GM19043 (cell line): ENCODE measurements at regions not wholly inside any gene's neighbourhood (a gene's known extent, or its start where the extent isn't known, plus 50 kb on each side); places are given as distances from the start of the nearest gene placed in this dataset.

ENCODE experiments used
- ATAC-seq: cut with Tn5 transposase; IDR thresholded peaks from one replicate; pipeline ENCODE4 v1.9.1; 2021; ENCODE audit warnings: low read depth; ENCODE audit not compliant: unreplicated experiment

DNA sequence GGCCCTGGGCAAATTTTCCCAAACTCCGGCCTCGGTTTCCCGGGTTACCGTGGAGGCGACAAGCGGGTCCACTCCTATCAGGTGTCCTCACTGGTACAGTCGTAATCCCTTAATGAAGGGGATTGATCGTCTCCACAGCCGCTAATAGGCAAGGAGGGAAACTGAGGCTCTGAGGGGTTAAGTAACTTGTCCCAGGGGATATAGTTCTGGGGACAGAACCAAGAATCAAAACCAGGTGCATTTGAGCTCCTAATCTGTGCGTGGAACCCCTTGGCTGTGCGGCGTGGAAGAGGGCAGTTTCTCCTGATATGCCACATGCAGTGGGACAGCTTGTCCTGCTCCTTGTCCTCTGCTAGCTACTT, 157.2 kb downstream of the CYRIA start:
- no peak for ATAC-seq

DNA sequence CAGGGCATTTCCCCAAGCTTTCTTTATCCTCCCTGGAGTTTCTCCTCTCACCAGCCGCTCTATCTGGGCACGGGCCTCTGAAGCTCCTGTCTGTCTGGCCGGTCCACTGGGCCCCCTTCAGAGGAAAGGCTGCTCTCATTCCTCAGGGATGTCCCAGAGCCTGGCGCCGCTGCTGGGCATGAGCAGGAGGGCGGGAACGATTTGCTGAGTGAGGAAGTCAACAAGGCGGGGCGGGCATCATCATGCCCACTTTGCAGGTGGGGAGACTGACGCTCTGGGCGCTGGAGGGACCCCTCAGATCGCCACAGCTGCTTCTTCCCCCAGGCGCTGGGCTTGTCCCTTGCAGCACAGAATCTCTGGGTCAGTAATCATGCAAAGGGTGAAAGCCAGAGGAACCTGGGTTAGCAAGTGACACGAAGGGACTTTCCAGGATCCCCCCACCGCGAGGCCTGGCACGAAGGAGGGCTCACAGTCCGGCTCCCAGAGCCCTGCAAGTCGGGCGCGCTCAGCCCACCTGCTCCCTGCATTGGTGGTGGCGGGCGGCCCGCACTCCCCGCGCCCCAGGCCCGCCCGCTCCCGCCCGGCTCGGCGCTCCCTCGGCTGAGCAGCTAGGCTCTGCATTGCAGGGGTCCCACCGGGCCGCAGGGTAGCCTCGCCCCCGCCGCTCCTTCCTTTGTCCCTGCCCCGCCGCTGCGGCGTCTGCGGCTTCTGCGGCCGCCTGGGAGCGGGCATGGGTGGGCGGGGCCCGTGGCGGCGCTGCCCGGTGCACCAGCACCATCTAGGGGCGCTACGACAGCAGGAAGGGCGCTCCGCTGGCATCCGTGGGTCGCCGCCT, 157.8 kb downstream of the CYRIA start:
- no peak for ATAC-seq

DNA sequence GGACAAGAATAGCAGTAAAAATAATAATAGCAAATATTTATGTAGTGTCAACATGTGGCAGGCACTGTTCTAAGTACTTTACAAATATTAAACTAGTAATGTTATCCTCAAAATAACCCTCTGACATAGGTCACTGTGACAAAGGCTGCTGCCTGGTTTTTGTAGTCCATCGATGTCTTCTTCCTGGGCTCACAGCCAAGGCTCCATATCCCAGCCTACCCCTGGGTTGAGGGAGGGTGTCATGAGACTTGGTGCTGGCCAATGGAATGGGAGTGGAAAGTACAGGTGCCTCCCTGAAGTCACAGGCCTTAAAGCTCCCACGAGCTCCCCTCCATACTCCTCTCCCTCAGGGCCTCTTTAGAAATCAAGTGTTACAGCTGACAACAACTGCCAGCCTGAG, 159.3 kb downstream of the CYRIA start:
- no peak for ATAC-seq

DNA sequence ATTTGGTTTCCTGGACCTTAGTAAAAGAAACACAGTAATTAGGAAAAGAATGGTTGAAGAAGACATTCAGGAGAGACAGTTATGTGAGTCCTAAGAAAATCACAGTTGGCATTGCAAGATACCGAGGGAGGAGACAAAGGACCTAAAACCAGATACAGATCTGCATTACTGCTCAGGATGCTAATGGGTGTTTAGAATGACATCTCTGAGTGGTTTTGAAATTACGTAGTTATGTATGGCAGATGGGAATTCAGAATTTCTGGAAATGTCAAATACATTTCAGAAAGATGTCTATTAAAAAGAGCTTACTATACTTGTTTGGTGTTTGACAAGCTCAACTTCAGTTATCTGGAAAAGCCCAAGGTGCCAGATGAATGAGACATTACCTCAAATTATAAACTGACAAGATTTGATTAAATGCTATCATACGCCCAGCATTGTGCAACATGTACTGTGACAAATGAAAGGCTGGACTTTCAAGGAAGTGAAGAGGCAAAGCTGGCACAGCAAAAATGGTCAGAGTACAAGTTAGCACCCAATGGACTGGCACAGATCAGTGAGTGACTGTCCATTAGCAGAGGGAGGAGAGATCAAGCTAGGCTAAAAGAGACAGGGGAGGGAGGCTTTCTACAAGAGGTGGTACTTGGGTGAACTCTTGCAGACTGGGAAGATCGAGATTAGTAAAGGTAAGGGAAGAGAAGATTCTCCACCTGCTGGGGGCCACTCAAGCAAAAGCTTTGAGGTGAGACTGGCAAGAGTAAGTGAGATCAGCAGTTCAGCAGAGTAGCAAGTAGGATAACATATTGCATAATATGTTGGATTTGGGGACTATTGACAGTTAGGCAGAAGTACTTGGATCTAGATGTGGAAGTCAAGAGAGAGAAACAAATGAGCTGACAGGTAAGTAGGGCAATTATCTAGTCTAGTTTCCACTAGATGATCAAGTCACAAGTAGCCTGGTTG, 168.9 kb downstream of the CYRIA start:
- ATAC-seq = no peak

DNA sequence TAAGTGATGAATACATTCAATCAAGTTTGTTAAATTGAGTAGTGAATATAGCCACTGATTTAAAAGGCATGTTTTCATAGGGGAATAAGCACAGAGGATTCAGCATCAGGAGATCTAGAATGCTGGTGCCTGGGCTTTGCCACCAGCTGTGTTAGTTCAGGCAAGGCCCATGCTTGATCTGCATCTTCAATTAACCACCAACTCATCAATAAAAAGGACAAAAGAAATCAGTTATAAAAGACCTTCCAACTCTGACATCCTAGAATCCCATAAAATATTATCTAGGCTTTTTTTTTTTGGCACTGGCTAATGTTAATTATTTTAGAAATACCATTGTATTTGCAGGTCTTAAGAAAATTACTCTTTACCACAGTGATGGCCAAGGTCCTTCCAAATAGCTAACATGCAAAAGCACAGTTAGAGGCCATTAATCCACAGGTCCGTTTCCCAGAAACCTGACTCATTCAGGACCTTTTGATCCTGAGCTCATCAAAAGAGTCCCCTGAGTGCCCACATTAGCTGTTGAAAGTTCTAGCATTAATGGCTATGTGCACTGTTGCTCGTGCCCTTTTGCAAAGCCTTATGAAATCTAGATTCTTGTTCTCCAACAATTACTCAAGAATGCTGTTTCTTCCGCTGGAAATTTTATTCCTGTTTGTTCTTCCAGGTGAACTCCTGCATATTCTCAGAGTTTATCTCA, 170.0 kb downstream of the CYRIA start:
- ATAC-seq = no peak

DNA sequence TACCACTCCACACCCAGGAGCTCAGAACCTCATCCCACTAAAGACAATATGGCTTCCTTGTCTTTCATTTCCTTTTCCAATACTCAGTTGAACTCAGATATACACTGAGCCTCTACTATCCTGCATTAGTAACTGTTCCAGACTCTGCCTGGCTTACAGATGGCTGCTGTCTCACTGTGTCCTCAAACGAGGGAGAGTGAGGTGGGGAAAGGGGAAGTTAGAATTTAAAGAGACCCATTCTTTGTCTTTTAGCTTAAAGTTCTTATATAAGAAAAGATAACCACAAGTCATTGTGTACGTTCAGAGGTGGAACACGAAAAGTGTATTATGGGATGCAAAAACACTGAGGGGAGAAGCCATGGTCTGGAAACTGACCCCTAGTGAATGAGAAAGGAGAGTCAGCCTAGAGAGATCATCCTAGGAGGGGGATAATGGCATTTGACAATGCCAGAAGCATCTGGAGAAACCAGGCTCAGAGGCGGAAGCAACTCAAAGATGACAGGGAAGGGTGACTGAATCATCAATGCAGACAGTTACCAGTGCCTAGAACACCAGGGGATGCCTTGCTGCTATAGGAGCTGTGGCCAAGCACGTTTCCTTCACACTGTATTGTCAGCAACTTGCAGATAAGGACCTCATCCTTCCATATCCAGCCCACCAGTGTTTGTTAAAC, 170.7 kb downstream of the CYRIA start:
- ATAC-seq = no peak

DNA sequence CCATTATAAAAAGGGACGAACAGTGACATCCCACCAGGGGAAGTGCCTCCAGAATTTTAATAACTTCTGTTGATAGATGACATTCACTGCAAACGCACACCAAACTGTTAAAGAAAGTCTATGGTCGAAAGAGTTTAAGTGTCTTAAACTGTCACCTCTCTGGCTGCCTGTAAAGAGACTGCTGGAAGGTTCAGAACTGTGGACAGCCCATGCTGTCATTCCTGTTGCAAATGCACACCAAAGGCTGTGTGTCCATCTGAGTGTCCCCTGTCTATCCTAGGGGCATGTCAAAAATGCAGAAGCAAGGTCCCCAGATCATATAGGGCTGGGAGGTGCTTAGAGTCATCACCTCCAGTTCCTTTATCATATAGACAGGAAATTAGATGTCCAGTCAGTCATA, 171.8 kb downstream of the CYRIA start:
- ATAC-seq = no peak

DNA sequence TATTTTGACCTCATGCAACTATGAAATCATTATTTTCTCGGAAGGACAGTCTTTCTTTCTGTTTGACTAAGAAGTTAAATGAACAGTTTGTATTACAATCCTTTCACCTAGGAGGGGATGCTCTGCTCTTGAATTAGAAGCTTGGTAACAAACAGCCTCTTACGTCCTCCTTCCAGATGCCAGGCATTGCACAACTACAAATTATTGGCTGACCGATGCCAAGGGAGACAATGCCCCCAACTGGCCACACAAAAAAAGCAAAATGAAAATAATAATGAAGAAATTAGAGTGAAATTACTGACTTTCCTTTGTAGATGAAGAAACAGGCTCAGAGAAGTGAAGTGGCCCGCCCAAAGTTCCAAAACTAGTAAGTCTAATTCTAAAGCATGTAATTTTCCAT, 177.9 kb downstream of the CYRIA start:
- ATAC-seq = no peak

DNA sequence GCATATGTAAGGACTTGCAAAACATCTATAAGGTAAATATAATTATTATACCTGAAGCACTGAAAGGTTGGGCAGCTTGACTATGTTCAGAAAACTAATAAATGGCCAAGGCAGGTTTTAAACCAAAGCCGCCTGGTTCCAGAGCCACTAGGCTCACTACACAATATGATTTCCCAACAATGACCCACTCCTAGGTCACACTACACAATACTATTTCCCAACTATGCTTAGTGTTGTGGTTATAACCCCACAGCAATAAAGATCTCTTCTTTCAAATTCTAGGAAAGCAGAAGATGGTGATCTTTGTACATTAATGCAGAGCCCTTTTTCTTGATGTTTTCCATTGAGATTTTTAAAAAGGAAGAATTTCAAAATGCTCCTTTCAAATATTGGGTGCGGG, 180.4 kb downstream of the CYRIA start:
- ATAC-seq = no peak

DNA sequence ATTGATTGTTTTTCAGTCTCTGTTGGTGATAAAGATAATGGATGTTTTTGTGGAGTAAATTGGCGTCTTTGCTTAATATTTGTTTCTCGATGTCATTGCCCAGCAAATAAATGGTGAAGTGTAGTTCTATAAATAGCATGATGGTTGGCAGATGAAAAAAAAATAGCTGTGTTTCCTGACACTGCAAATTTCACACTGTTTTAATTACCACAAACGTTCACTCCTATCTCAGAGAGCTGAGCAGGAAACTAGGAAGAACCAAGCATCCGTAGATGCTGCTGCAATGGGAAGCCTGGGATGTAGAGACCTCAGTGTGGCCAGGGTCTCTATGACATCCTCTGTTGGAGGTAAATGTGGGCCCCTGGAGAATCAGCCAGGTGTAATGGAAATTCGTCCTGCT, 183.2 kb downstream of the CYRIA start:
- ATAC-seq = no peak

DNA sequence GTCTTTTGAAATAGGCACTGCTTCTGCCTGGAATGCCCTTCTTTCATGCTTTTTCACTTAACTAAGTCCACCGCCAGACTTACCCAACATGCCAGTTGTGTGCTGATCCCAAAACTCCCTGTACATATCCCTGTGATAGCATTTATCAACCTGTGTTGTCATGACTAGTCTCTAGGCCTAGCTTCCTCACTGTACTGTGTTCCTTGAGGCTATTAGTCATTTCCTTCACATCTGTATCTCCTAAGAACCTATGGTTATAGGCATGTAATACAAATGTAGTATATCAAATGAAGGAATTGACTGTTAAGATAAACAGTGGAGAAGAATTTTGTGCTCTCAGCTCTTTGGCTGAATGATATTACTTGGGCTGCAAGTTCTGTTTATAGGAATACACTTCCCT, 184.3 kb downstream of the CYRIA start:
- no peak for ATAC-seq

DNA sequence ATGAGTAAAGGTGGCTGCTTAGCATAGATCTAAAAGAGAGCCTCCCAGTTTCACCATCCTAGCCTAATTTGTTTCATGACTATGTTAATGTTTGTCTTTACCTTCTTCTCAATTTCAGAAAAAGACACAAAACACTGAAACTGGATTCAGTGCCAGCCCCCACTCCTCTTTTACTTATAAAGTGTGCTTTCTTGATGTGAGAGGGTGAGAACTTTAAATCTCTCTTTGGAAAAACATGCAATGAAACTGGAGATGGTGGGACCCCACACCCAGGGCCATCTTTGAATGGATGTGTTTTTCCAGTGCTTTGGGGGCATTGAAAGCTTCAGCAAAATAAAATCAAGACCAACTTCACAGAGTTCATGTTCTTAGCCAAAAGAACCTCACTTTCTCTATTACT, 185.9 kb downstream of the CYRIA start:
- ATAC-seq = no peak

DNA sequence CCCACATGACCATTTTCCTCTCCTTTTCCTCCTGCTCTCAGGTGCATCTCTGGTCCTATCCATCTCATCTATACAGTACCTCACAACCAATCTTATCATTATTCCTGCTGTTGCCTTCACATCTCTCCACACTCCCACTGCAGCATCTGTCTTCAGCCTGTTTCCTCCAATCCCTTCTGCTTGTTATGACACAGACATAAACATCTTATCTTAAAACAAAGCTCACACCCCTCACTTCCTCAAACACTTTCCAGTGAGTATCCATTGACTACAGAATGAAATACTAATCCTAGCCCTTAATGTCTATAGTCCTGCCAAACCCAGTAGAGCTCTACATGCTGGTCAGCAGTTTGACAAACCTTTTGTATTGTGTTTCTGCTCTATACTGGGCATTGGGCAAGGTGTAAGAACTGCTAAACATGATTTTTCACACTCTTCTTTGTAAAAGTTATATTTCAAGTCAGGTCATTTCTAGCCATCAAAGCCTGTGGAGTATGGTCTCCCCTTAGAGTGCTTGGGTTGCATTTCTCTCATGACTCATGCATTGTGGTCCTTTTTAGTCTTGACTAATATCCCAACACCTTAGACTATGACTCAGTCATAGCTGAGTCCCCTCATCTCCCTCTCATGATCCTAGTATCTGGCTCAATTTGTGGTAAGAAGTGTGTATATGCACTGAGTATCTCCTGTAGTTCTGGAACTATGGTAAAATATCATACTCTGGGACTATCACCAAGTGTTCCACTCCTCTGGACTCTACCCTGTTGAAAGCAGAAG, 187.0 kb downstream of the CYRIA start:
- no peak for ATAC-seq

DNA sequence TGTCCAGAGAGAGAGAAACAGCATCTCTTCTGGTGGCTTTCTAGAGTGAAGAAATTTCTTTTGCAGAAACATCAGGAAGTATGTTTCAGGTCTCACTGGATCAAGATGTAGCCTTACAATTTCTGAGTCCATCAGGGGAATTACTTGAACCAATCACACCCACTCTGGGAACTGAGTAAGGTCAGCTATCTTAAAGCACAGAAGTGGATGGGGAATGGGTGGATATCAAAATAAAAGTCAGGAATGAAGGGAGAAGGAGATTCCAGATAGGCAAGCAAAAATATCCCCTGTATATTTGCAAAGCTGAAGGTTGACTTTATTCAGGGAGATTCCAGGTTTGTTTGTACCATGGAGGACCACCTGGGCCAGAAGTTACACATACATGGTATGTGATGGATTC, 188.0 kb downstream of the CYRIA start:
- no peak for ATAC-seq

DNA sequence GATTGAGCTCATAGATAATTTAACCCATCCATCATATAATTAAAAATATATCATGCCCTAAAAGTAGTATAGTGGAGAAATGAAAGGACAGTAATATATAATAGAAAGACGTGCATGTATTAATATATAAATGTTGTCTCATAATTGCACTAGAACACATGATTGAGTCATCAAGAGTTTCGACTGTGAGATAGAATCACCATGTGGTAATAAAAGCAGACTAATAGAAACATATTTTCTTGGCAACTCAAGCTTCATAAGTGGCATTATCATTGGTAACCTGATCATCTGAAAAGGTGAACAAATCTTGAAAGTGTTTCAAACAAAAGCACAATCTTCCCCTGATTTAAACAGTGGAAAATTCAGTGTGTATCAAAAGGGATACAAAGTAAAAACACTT, 188.8 kb downstream of the CYRIA start:
- no peak for ATAC-seq

DNA sequence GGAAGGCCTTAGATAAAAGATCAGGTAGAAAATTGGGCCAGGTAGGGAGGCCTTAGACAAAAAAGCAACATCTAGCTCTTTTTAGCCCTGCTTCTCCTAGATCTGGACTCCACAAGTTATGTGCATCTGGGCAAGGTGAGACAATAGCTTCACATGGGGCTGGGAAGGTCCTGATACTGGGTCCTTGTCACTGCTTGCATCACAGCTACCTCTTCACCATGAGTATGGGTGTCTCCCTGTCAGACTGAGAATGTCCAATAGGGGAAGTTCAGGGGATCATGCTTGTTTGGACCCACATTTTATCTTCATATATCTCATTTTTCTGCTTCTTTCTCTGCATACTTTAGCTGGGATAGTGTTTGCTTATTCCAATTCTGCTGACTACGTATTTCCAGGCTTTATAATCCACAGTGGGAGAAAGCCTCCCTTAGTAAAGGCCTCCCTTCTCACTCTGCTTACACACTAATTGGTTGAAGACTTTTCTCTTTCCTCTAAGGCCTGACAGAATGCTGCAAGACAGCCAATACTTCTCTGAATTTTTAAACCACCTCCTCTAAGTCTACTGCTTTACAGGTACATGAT, 189.6 kb downstream of the CYRIA start:
- ATAC-seq = no peak

DNA sequence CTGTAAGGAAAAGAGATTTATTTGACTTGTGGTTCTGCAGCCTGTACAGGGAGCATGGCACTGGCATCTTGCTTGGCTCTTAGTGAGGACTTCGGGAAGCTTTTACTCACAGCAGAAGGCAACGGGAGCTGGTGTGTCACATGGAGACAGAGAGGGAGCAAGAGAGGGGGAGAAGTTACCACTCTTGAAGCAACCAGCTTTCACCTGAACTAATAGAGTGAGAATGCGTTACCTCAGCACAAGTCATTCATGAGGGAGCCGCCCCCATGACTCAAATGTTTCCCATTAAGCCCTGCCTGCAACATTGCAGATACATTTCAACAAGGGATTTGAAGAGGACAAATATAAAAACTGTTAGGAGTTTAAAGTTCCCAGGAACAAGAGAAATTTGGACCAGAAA, 190.0 kb downstream of the CYRIA start:
- no peak for ATAC-seq

DNA sequence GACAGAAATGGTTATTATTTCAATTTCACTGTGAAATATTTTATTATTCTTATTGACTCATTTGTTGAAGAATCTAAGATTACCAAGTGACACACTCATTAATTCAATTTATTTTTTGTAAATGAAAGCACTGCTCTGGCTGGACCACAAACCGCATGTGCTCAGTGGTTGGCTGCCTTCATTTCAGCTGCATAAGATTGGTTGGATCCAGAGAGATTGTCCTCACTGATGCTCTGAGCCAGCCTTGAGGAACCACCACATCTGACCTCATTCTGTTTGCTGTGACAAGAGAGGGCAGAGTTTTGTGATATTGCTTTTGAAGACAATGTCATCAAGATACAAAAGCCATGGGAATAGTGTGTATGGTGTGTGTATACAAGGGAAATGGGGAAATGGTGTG, 192.1 kb downstream of the CYRIA start:
- ATAC-seq = no peak

DNA sequence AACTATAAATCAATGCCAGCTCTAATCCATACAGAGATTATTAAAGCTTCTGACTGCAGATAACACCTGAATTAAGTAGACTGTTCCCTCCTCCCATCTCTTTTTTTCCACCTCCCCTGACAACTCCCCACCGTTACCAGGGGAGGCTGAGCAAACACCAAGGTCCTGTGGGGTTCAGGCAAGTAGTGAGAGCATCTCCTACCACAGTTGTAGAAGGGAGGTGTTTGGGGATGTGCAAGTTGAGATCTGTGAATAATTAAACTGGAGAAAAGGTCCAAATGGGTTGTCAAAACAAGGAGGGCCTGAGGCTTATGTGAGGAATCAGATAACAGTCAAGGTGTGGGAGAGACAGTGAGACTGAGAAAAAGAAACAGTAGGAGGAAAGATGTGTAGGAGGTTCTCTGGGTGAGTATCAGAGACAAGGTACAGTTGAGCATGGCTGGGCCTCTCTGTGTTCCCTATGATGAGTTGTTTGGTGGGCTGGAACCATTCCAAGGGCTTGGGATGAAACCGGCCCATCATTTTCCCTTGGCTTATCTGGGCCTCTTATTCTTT, 194.6 kb downstream of the CYRIA start:
- no peak for ATAC-seq
